HCT116 (cell line): ENCODE measurements at regions not wholly inside any gene's neighbourhood (a gene's known extent, or its start where the extent isn't known, plus 50 kb on each side); places are given as distances from the start of the nearest gene placed in this dataset.

Source experiments
- ATAC-seq: fragments of 200-7000 bp; cut with Tn5 transposase; 2 replicates; pipeline ENCODE4 v1.9.1; 2020; ENCODE audit warnings: mild to moderate bottlenecking, moderate library complexity
- BruUV-seq: library from RNA; stranded (reverse); fragments of 400-500 nt; replicated peaks from 2 replicates; lab custom pipeline; 2021; lab: Mats Ljungman, UMichigan
- CTCF ChIA-PET: fragments of 300-600 bp; sonication (Branson Sonifier 250); formaldehyde crosslinking; loops from one replicate; lab custom pipeline; 2021; ENCODE audit warnings: antibody characterized with exemption; lab: Charles Lee
- POLR2A ChIA-PET: fragments of 300-600, 350-600 bp; sonication (Branson Sonifier 250); formaldehyde crosslinking; loops from one replicate; lab custom pipeline; 2021; ENCODE audit warnings: antibody characterized with exemption; lab: Charles Lee
- RAD21 ChIA-PET, 2 experiments: fragments of 300-600 bp; sonication (Branson Sonifier 250); formaldehyde crosslinking; loops; one replicate each; lab custom pipeline; 2023; ENCODE audit warnings: low total read pairs in 2 of 2; ENCODE audit not compliant: uncharacterized antibody in 2 of 2, unreplicated experiment in 2 of 2, low non-redundant PET in 1 of 2; lab: Charles Lee
- DNase-seq: peaks from one replicate; pipeline ENCODE4 v3.0.0-alpha.2; 2010; ENCODE audit warnings: low read depth, low spot score
- H2AFZ ChIP-seq: fragments of 200-600 bp; shearing (Covaris generic), sonication (generic); 2 replicates; pipeline ENCODE4 v1.6.1; 2017; ENCODE audit warnings: low read depth, mixed run types, mixed read lengths, antibody characterized with exemption, low read length; ENCODE audit not compliant: poor library complexity, severe bottlenecking
- H3K27ac ChIP-seq: 2 replicates; pipeline ENCODE4 v1.5.1; 2012; ENCODE audit warnings: low read depth, low read length
- H3K27me3 ChIP-seq: fragments of 200-600 bp; sonication (generic); 2 replicates; pipeline ENCODE4 v1.6.1; 2016; ENCODE audit warnings: mixed run types, low read length, mixed read lengths; ENCODE audit not compliant: insufficient read depth
- H3K36me3 ChIP-seq, 2 experiments: fragments of 200-500 bp in 1 of 2; fragments of 200-600 bp in 1 of 2; sonication (Bioruptor generic) in 1 of 2; sonication (generic) in 1 of 2; 2 replicates each; pipeline versions ENCODE4 v1.5.1 to v1.6.1; 2014 to 2016; ENCODE audit warnings: low read length in 2 of 2, inconsistent platforms in 1 of 2, mixed read lengths in 1 of 2, mixed run types in 1 of 2; ENCODE audit not compliant: insufficient read depth in 2 of 2, control insufficient read depth in 1 of 2
- H3K4me1 ChIP-seq, 2 experiments: fragments of 200-600 bp in 1 of 2; sonication (generic) in 1 of 2; 2 replicates each; pipeline versions ENCODE4 v1.5.1 to v1.6.1; 2012 to 2017; ENCODE audit warnings: low read length in 2 of 2, inconsistent platforms in 1 of 2, mild to moderate bottlenecking in 1 of 2, mixed read lengths in 1 of 2, mixed run types in 1 of 2, moderate library complexity in 1 of 2; ENCODE audit not compliant: insufficient read depth in 2 of 2, control insufficient read depth in 1 of 2
- H3K4me2 ChIP-seq: fragments of 200-600 bp; sonication (generic); 2 replicates; pipeline ENCODE4 v1.6.1; 2017; ENCODE audit warnings: mixed run types, low read length, mixed read lengths
- H3K4me3 ChIP-seq, 2 experiments: fragments of 200-600 bp in 1 of 2; sonication (generic) in 1 of 2; replicated peaks in 1 of 2; 2 replicates each; pipeline ENCODE4 v1.5.1; 2011 to 2016; ENCODE audit warnings: low read length in 2 of 2, control low read depth in 1 of 2, low read depth in 1 of 2, mild to moderate bottlenecking in 1 of 2, mixed read lengths in 1 of 2, mixed run types in 1 of 2
- H3K79me2 ChIP-seq: fragments of 200-600 bp; sonication (generic); 2 replicates; pipeline ENCODE4 v1.6.1; 2017; ENCODE audit warnings: mild to moderate bottlenecking, mixed run types, low read length, moderate library complexity, mixed read lengths; ENCODE audit not compliant: insufficient read depth
- H3K9ac ChIP-seq: fragments of 200-600 bp; sonication (generic); 2 replicates; pipeline ENCODE4 v1.6.1; 2016; ENCODE audit warnings: low read length, mixed read lengths
- H3K9me2 ChIP-seq: fragments of 200-600 bp; sonication (generic), shearing (Covaris generic); 2 replicates; pipeline ENCODE4 v1.6.1; 2017; ENCODE audit warnings: mixed run types, mild to moderate bottlenecking, moderate library complexity; ENCODE audit not compliant: insufficient read depth
- H3K9me3 ChIP-seq, 2 experiments: fragments of 200-500 bp in 1 of 2; fragments of 200-600 bp in 1 of 2; sonication (Bioruptor generic) in 1 of 2; sonication (generic) in 1 of 2; 2 replicates each; pipeline ENCODE4 v1.6.1; 2014 to 2017; ENCODE audit warnings: low read length in 2 of 2, mixed read lengths in 2 of 2, inconsistent platforms in 1 of 2, low read depth in 1 of 2, mild to moderate bottlenecking in 1 of 2, mixed run types in 1 of 2, moderate library complexity in 1 of 2; ENCODE audit not compliant: control insufficient read depth in 1 of 2, insufficient read depth in 1 of 2
- H4K20me1 ChIP-seq: fragments of 200-600 bp; sonication (generic), shearing (Covaris generic); 2 replicates; pipeline ENCODE4 v1.6.1; 2017; ENCODE audit warnings: mixed run types, mild to moderate bottlenecking, moderate library complexity; ENCODE audit not compliant: insufficient read depth
- CBX3 ChIP-seq: IDR thresholded peaks from 2 replicates; pipeline ENCODE4 v1.6.1; 2012; ENCODE audit warnings: low read depth
- CEBPB ChIP-seq: IDR thresholded peaks from 2 replicates; pipeline ENCODE4 v1.6.1; 2012; ENCODE audit warnings: low read depth
- EGR1 ChIP-seq: IDR thresholded peaks from 2 replicates; pipeline ENCODE4 v1.6.1; 2012; ENCODE audit warnings: low read depth
- ELF1 ChIP-seq: IDR thresholded peaks from 2 replicates; pipeline ENCODE4 v1.6.1; 2012; ENCODE audit warnings: low read depth, borderline replicate concordance
- EZH2phosphoT487 ChIP-seq: fragments of 200-600 bp; IDR thresholded peaks from 2 replicates; pipeline ENCODE4 v1.6.1; 2018; ENCODE audit warnings: antibody characterized with exemption, borderline replicate concordance
- REST ChIP-seq: IDR thresholded peaks from 2 replicates; pipeline ENCODE4 v1.6.1; 2012; ENCODE audit warnings: low read depth
- SIN3A ChIP-seq: IDR thresholded peaks from 2 replicates; pipeline ENCODE4 v1.6.1; 2012; ENCODE audit warnings: low read depth
- YY1 ChIP-seq: IDR thresholded peaks from 2 replicates; pipeline ENCODE4 v1.6.1; 2011; ENCODE audit warnings: low read length, low read depth, moderate library complexity, mild to moderate bottlenecking; ENCODE audit not compliant: insufficient replicate concordance; ENCODE audit errors: extremely low read depth
- ZBTB33 ChIP-seq: IDR thresholded peaks from 2 replicates; pipeline ENCODE4 v1.6.1; 2011; ENCODE audit warnings: mild to moderate bottlenecking, low read length, moderate library complexity; ENCODE audit not compliant: insufficient replicate concordance; ENCODE audit errors: extremely low read depth
- ZFX ChIP-seq: fragments of 450-650 bp; IDR thresholded peaks from 2 replicates; pipeline ENCODE4 v1.6.1; 2017
- ZNF274 ChIP-seq: fragments of 200-500 bp; sonication (Bioruptor generic); IDR thresholded peaks from 2 replicates; pipeline ENCODE4 v1.6.1; 2014; ENCODE audit warnings: mild to moderate bottlenecking, low read depth, low read length, inconsistent platforms
- intact Hi-C: fragments of 100-400 bp; cut with micrococcal nuclease; formaldehyde crosslinking; loops from 2 replicates; pipeline ENCODE4 v1.10.0; 2022
- TF ChIP-seq, protein P1 (sequence below): IDR thresholded peaks from 2 replicates; pipeline ENCODE4 v1.6.1; 2012

GRCh38 chrX:114221445-114221844 is 362.4 kb upstream of the HTR2C start (continued):
- no peak for TF ChIP-seq REST
- no peak for TF ChIP-seq CBX3
- TF ChIP-seq SIN3A = no peak

DNA sequence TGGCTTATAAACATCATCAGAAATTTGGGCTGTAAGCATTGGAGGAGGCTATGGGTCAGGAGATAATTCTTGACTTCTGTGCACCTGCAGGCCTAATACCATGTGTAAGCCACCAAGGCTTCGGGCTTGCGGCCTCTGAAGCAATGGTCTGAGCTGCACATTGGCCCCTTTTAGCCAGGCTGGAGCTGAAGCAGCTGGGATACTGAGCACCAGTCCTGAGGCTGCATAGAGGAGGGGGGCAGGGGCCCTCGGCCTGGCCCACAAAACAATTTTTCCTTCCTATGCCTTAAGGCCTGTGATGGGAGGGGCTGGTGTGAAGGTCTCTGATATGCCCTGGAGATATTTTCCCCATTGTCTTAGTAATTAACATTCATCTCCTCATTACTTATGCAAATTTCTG is 373.0 kb upstream of the HTR2C start:
- intact Hi-C loops = no loop called here
- H3K4me1 ChIP-seq = no peaks in the 10 kb centered on the region
- CTCF ChIA-PET = no interaction called here
- no peaks in the 10 kb centered on the region for H3K36me3 ChIP-seq
- no peaks in the 10 kb centered on the region for H4K20me1 ChIP-seq
- H3K27ac ChIP-seq = no peak overlapping the region
- no TSS peak for BruUV-seq
- no peak overlapping the region for H3K4me2 ChIP-seq
- H3K9me2 ChIP-seq = no peaks in the 10 kb centered on the region
- H3K9me3 ChIP-seq = no peaks in the 10 kb centered on the region
- RAD21 ChIA-PET = no interaction called here
- H3K4me3 ChIP-seq = no peak overlapping the region
- no peaks in the 10 kb centered on the region for H3K79me2 ChIP-seq
- ATAC-seq (no peak), DNase-seq (no peak)
- POLR2A ChIA-PET = no interaction called here
- H3K27me3 ChIP-seq = no peaks in the 10 kb centered on the region
- no peak overlapping the region for H3K9ac ChIP-seq
- TF ChIP-seq EZH2phosphoT487 (no peak), ZBTB33 (no peak), ZNF274 (no peak), REST (no peak), ZFX (no peak), EGR1 (no peak), ELF1 (no peak), YY1 (no peak), CEBPB (no peak)
- TF ChIP-seq, protein P1, sequence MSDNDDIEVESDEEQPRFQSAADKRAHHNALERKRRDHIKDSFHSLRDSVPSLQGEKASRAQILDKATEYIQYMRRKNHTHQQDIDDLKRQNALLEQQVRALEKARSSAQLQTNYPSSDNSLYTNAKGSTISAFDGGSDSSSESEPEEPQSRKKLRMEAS = no peak
- H2AFZ ChIP-seq = no peak overlapping the region
